HG03354 (cell line): ENCODE measurements at regions not wholly inside any gene's neighbourhood (a gene's known extent, or its start where the extent isn't known, plus 50 kb on each side); places are given as distances from the start of the nearest gene placed in this dataset.

Source experiments
- ATAC-seq: cut with Tn5 transposase; IDR thresholded peaks from one replicate; pipeline ENCODE4 v1.9.1; 2021; ENCODE audit warnings: mild to moderate bottlenecking; ENCODE audit not compliant: unreplicated experiment, poor library complexity, severe bottlenecking

GRCh38 chr2:6459138-6459537 is 406.6 kb downstream of the CMPK2 start:
- no peak for ATAC-seq

DNA sequence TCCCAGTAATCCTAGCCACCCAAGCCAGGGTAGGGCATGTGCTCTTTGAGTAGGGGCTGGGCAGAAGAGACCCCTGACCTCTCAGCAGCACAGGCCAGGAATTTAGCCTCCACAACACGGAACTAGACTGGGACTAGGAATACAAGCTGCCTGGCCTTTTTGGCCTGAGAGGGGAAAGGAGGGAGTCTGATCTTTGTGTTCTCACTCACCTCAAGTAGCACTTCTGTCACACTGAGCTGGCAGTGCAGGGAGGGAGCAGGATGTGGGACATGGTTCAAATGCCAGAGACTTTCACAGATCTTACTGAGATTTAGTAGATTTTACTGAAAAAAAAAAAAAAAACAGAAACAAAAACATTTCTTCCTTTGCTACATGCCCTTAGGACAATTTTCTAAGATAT is 395.2 kb downstream of the CMPK2 start:
- no peak for ATAC-seq

- no peak for ATAC-seq
Observed at GRCh38 chr2:6471419-6471818, 394.3 kb downstream of the CMPK2 start.

DNA sequence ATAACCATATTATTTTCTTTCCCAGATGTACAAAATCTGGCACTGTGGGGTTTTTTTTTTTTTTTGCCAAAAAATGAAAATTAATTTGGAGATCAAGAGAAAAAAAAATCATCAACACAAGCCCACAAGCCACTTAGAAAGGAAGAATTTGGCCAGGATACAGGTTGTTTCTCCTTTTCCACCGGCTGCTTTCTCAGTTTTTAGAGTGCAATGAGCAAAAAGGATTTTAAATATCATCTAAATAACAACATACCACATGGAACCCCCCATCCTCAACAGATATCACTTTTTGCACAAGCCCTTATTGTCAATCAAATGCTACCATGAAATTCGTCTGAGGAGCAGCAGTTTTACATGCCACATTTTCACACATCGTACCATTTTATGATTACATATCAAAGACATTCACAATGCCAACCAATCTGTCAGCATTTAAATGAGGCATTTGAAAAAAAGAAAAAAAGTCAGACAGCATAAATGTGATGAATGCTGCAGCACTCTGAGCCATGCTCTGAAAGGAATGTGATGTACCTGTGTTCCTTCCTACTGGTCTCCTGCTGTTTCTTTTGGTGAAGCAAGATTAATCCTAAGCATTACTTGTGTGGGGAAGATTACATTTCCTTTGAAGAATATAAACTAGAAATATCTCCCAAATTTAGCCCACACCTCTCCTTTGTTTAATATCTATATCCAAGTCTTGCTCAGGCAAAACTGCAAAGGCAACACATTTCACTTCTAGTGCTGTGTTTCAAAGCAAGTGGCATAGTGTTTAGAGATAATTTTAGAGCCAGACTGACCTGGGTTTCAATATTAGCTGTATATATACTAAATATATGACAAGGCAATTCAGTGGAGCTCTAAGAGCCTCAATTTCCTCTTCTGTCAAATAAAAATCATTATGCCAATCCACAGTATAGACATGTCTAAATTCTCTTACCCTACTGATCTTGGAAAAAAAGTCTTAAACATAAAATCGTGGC is 391.3 kb downstream of the CMPK2 start:
- no peak for ATAC-seq

GRCh38 chr2:6475155-6475940 is 390.4 kb downstream of the CMPK2 start:
- ATAC-seq = no peak

DNA sequence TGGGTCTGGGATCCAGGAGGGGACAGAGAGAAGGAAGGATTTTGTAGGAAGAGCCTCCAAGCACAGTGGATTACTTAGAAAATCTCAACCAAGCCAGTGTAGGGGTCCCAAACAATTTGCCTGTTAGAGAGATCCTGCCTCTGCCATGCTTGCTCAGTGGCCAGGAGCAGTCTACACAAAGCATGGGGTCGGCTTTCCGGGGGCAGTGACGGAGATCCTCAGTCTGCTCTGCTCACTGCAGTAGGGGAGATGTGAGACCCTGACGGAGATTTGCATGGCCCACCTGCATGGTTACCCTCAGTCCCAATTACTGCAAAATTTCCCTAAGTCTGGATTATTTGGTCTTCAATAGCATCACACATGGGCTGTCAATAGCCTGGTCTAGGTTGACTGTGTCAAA is 385.2 kb downstream of the CMPK2 start:
- no peak for ATAC-seq

GRCh38 chr2:6482256-6482655 is 383.5 kb downstream of the CMPK2 start:
- no peak for ATAC-seq

- no peak for ATAC-seq
Observed at GRCh38 chr2:6487765-6488164, 377.9 kb downstream of the CMPK2 start.

DNA sequence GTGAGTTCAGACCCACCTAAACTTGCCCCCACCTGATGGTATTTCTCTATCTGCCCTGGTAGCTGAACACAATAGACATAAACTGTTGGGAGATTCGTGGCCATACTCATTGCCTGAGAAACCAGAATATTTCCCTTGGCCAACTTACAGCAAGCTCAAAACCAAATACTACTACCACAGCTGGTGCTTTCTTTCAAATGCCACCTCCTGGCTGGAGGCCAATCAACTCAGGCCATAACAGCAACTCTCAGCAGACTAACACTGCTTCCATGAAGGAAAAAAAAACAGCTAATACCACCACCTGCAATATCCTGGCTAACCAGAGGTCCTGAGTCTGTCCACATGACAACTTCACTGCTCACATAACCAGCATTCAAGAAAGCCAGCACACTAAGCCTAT is 373.1 kb downstream of the CMPK2 start:
- no peak for ATAC-seq

- no peak for ATAC-seq
Observed at GRCh38 chr2:6493266-6493665, 372.4 kb downstream of the CMPK2 start.

DNA sequence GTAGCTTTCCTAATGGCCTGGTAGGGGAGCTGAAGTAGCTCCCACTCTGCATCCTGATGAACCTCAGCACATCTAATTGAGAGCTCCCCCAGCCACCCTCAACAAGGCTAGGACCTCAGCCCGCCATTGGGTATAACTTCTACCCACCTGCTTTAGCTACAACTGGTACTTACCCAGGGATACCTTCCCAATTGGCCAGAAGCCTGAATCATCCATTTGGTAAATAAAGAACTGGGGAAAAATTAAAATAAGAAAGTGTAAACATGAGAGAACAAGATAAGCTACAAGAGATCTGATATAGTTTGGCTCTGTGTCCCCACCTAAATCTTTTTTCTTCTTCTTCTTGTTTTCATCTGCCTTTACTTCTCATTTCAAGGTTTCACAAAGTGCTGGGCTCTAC is 372.0 kb downstream of the CMPK2 start:
- no peak for ATAC-seq

GRCh38 chr2:6495466-6495865 is 370.2 kb downstream of the CMPK2 start:
- ATAC-seq = no peak

GRCh38 chr2:6496376-6496775 is 369.3 kb downstream of the CMPK2 start:
- no peak for ATAC-seq

GRCh38 chr2:6497048-6497447 is 368.7 kb downstream of the CMPK2 start:
- ATAC-seq = no peak

- no peak for ATAC-seq
Observed at GRCh38 chr2:6498841-6499240, 366.9 kb downstream of the CMPK2 start.

GRCh38 chr2:6499691-6500090 is 366.0 kb downstream of the CMPK2 start:
- no peak for ATAC-seq

GRCh38 chr2:6506361-6506794 is 359.3 kb downstream of the CMPK2 start:
- ATAC-seq = no peak

- no peak for ATAC-seq
Observed at GRCh38 chr2:6506859-6507258, 358.8 kb downstream of the CMPK2 start.

DNA sequence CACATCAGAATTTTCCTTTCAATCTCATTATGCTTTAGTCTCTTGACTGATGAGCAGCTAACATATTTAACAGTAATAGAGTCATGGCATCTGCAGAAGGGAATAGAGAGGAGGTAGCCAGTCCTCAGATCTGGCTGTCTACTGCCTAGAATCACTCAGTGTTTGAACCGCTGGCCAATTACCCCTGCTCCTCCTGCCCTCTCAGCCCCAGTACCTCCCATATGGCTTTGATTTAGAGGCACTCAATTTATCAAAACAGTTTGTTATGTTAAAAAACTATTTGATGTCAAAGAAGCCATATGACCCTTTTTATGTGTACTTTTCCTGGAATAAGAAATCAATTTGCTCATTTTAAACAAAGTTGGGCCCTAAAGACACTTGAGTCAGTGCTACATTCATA is 355.2 kb downstream of the CMPK2 start:
- no peak for ATAC-seq

GRCh38 chr2:6512589-6512988 is 353.1 kb downstream of the CMPK2 start:
- no peak for ATAC-seq

DNA sequence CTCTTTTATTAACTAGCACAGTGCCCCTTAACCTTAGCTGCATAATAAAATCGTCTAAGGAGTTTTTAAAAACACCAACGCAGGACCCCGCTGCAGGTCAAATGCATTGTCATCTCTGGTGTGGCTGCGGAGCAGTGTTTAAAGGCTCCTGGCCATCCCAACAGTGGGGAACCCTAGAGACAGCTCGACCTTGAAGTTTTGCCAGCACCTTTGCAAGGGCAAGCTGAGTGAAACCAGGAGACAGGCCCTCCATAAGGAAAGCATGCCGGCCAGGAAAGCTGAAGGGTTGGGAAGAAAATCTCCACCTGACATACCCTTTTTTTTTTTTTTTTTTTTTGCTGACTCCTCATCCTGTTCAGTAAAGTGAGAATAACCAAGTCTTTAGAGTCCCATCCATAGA is 349.0 kb downstream of the CMPK2 start:
- no peak for ATAC-seq
